T47D (cell line): ENCODE measurements at regions not wholly inside any gene's neighbourhood (a gene's known extent, or its start where the extent isn't known, plus 50 kb on each side); places are given as distances from the start of the nearest gene placed in this dataset.

Source experiments
- DNase-seq, 2 experiments: peaks; one replicate each; pipeline versions ENCODE4 v3.0.0 to v3.0.0-alpha.2; 2011 to 2012; ENCODE audit warnings: low read depth in 1 of 2, low spot score in 1 of 2
- JUND ChIP-seq: IDR thresholded peaks from 2 replicates; pipeline ENCODE4 v1.6.1; 2012; ENCODE audit warnings: low read depth
- in situ Hi-C: cut with HindIII; loops from 2 replicates; pipeline ENCODE4 v1.10.0; 2016; ENCODE audit warnings: low sequenced_read_pairs, low pct_unique_long_range_greater_than_20kb

GRCh38 chr4:20487852-20488251 is 212.4 kb upstream of the PACRGL start:
- no peak for DNase-seq
- TF ChIP-seq JUND: no peak
- in situ Hi-C loops: no loop called here

GRCh38 chr4:20490734-20491133 is 209.5 kb upstream of the PACRGL start:
- no peak for TF ChIP-seq JUND
- in situ Hi-C loops: no loop called here
- no peak for DNase-seq

- in situ Hi-C loops: no loop called here
- TF ChIP-seq JUND: no peak
- no peak for DNase-seq
Observed at GRCh38 chr4:20493761-20494353, 206.4 kb upstream of the PACRGL start.

- in situ Hi-C loops: no loop called here
- DNase-seq: no peak
Observed at GRCh38 chr4:20496068-20496467, 204.2 kb upstream of the PACRGL start.

GRCh38 chr4:20504146-20504545 is 196.1 kb upstream of the PACRGL start:
- in situ Hi-C loops: no loop called here
- DNase-seq: no peak

More at GRCh38 chr4:20496068-20496467, 204.2 kb upstream of the PACRGL start:
- no peak for TF ChIP-seq JUND

GRCh38 chr4:20505927-20506326 is 194.3 kb upstream of the PACRGL start:
- DNase-seq: no peak
- in situ Hi-C loops: no loop called here
- no peak for TF ChIP-seq JUND

More at GRCh38 chr4:20504146-20504545, 196.1 kb upstream of the PACRGL start:
- TF ChIP-seq JUND: no peak

GRCh38 chr4:20506827-20507226 is 193.4 kb upstream of the PACRGL start:
- DNase-seq: no peak
- in situ Hi-C loops: no loop called here
- no peak for TF ChIP-seq JUND

GRCh38 chr4:20509315-20509714 is 190.9 kb upstream of the PACRGL start:
- no peak for TF ChIP-seq JUND
- DNase-seq: no peak
- in situ Hi-C loops: no loop called here

- no peak for TF ChIP-seq JUND
- in situ Hi-C loops: no loop called here
- DNase-seq: no peak
Observed at GRCh38 chr4:20512033-20512792, 188.0 kb upstream of the PACRGL start.

- TF ChIP-seq JUND: no peak
- DNase-seq: no peak
- in situ Hi-C loops: no loop called here
Observed at GRCh38 chr4:20512985-20513384, 187.3 kb upstream of the PACRGL start.

- no peak for DNase-seq
- in situ Hi-C loops: no loop called here
- TF ChIP-seq JUND: no peak
Observed at GRCh38 chr4:20520901-20521300, 179.4 kb upstream of the PACRGL start.

- TF ChIP-seq JUND: no peak
- in situ Hi-C loops: no loop called here
- DNase-seq: no peak
Observed at GRCh38 chr4:20528508-20528907, 171.8 kb upstream of the PACRGL start.

- in situ Hi-C loops: no loop called here
- no peak for DNase-seq
- TF ChIP-seq JUND: no peak
Observed at GRCh38 chr4:20529691-20530090, 170.6 kb upstream of the PACRGL start.
